ENCODE measurements at regions not wholly inside any gene's neighbourhood (a gene's known extent, or its start where the extent isn't known, plus 50 kb on each side); places are given as distances from the start of the nearest gene placed in this dataset.

GRCh38 chr6:747028-747427, 54.1 kb upstream of the EXOC2 start:
- no peak for DNase-seq

DNA sequence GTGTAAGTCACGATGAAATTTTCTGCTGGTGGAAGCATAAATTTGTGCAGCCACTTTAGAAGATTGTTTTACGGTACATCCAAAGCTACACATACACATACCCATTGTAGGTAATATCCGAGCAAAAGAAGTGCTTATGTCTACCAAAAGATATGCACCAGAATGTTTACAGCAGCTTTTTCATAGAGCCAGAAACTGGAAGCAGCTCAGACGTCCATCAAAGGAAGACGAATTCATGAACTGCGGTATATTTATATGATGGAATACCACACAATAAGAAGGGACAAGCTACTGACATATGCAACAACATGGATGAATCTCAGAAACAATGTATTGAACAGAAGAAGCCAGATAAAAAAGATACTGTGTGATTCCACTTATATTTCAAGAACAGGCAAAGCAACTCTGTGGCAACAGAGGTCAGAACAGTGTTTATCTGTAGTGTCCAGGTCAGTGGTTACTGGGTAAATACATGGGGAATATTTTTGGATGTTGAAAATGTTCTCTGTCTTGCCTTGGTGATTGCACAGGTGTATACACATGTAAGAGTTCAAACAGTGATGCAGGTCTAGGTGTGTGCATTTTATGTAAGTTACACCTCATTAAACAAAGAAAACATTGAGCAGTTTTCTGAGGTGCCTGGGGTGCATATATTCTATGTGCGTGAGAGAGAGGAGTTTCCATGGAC, 51.9 kb upstream of the EXOC2 start:
- no peak for DNase-seq

DNA sequence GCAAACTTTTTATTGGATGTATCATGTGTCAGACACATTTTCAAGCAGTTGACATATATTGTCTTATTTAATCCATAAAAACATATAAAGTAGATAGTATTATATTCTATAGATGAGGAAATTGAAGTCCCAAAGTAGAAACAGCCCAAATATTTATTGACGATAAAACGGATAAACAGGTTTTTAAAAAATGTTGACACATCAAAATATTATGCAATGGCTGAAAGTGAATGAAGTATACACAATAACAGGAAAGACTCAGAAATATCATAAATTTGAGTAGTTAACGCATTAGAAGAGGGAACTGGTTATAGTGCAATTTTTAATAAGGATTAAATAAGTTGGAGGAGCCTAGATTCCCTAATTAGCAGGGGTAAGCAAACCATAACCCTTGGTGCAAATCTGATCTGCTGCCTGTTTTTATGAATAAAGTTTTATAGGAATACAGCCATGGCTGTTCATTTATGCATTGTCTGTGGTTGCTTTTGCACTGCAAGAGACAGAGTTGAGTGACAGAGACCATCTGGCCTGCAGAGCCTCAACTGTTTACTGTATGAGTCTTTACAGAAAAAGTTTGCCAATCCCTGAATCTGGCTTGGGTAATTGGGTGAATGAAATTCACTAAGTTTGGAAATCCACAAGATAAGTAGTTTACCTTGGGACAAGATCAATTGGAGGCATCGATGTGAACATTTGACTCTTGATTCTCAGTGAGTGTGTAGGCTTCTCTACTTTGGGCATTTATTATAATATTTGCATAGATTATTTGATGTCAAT, 50.6 kb upstream of the EXOC2 start:
- no peak for DNase-seq

Measured in amniotic stem cell (primary cell).